ENCODE measurements at regions not wholly inside any gene's neighbourhood (a gene's known extent, or its start where the extent isn't known, plus 50 kb on each side); places are given as distances from the start of the nearest gene placed in this dataset.
"Not testable (repeated sequence)": the region's sequence is repeated elsewhere in the genome, so short reads cannot be mapped to it uniquely, and the experiment has no call there.

DNA sequence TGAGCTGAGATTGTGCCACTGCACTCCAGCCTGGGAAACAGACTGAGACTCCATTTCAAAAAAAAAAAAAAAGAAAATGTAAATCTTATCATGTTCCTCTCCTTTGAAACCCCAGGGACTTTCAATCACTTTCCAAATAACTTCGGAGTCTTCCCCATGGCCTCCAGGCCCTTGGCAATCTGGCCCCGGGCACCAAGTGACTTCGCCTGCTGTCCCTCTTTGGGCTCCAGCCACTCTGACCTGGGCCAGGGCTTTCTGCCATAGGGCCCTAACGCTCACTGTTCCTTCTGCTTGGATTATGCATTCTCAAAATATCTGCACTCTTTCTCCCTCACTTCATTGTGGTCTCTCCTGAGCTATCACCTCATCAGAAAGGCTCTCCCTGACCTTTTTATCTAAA, 260.9 kb downstream of the KLF13 start:
- no peak overlapping the region for H3K27ac Mint-ChIP-seq
- H3K4me3 Mint-ChIP-seq = no peak overlapping the region
- H3K9me3 Mint-ChIP-seq = peaks cover 4% of the 10 kb centered on the region
- DNase-seq (ENCODE audit: low spot score) = no peak
- H3K27me3 Mint-ChIP-seq (ENCODE audit: low read depth) = no peaks in the 10 kb centered on the region
- no peaks in the 10 kb centered on the region for H3K36me3 Mint-ChIP-seq (ENCODE audit: low read depth)
- H3K4me1 Mint-ChIP-seq (ENCODE audit: low read depth) = no peaks in the 10 kb centered on the region

DNA sequence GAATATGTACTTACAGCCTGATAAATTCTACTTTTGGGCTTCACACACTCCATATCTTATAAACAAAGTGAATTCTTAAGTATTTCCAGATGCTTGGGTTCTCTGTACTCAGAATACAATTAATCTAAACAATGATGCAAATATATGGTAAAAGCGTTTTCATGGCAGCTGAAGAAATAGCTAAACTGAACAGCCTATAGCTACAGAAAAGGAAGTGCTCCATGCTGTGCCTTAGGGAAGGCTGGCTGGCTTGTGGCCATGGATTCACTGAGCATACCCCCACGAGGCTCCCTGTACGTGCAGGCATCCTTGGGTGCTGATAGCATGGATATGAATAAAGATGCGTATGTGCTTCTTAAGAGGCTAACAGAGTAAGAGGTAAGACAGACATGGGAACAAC, 264.0 kb downstream of the KLF13 start:
- Mint-ChIP-seq H3K27me3 (ENCODE audit: low read depth) (no peaks in the 10 kb centered on the region), H3K27ac (no peak overlapping the region), H3K4me3 (no peak overlapping the region), H3K4me1 (ENCODE audit: low read depth) (no peaks in the 10 kb centered on the region), H3K9me3 (no peaks in the 10 kb centered on the region), H3K36me3 (ENCODE audit: low read depth) (no peaks in the 10 kb centered on the region)
- no peak for DNase-seq (ENCODE audit: low spot score)

DNA sequence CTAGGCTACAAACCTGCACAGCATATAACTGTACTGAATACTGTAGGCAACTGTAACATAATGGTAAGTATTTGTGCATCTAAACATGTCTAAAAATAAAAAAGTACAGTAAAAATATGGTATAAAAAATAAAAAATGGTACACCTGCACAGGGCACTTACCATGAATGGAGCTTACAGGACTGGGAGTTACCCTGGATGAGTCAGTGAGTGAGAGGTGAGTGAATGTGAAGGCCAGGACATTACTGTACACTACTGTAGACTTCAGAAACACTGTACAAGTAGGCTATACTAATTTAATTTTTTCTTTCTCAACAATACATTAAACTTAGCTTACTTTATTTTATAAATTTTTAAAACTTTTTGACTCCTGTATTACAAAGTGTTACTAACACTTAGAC, 265.3 kb downstream of the KLF13 start:
- H3K27me3 Mint-ChIP-seq (ENCODE audit: low read depth) = no peaks in the 10 kb centered on the region
- DNase-seq (ENCODE audit: low spot score) = no peak
- H3K4me3 Mint-ChIP-seq = no peak overlapping the region
- H3K4me1 Mint-ChIP-seq (ENCODE audit: low read depth) = no peaks in the 10 kb centered on the region
- H3K36me3 Mint-ChIP-seq (ENCODE audit: low read depth) = no peaks in the 10 kb centered on the region
- H3K27ac Mint-ChIP-seq = no peak overlapping the region
- no peaks in the 10 kb centered on the region for H3K9me3 Mint-ChIP-seq

DNA sequence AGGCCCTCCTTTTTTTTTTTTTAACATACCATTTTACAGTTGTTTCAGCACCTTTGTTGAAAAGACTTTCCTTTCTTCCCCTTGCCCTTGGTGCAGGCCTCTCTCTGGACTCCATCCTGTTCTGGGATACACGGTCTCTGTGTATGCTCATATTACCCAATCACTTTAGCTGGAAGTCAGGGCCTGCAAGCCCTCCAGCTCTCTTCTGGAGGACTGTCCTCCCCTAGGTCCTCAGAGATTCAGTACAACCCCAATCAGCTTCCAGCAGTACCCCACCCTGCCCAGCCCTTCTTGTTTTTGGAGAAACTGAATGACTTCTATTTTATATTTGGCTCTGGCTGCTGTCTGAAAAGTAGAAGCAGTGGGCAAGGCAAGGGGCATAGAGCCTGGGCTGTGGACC, 270.8 kb downstream of the KLF13 start:
- Mint-ChIP-seq H3K4me3 (no peak overlapping the region), H3K27me3 (ENCODE audit: low read depth) (peaks cover 8% of the 10 kb centered on the region), H3K27ac (no peak overlapping the region), H3K36me3 (ENCODE audit: low read depth) (no peaks in the 10 kb centered on the region), H3K4me1 (ENCODE audit: low read depth) (no peaks in the 10 kb centered on the region), H3K9me3 (no peaks in the 10 kb centered on the region)
- DNase-seq (ENCODE audit: low spot score) = no peak

DNA sequence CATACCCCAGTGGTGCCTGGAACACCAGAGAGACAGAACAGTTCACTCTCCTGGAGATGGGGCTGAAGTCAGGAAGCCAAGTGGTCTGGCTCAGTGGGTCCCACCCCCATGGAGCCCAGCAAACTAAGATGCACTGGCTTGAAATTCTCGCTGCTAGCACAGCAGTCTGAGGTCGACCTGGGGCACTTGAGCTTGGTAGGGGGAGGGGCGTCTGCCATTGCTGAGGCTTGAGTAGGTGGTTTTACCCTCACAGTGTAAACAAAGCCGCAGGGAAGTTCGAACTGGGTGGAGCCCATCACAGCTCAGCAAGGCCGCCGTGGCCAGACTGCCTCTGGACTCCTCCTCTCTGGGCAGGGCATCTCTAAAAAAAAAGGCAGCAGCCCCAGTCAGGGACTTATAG, 272.0 kb downstream of the KLF13 start:
- Mint-ChIP-seq H3K4me3 (no peak overlapping the region), H3K36me3 (ENCODE audit: low read depth) (no peaks in the 10 kb centered on the region), H3K27me3 (ENCODE audit: low read depth) (peaks cover 8% of the 10 kb centered on the region), H3K4me1 (ENCODE audit: low read depth) (no peaks in the 10 kb centered on the region), H3K9me3 (no peaks in the 10 kb centered on the region), H3K27ac (no peak overlapping the region)
- no peak for DNase-seq (ENCODE audit: low spot score)

DNA sequence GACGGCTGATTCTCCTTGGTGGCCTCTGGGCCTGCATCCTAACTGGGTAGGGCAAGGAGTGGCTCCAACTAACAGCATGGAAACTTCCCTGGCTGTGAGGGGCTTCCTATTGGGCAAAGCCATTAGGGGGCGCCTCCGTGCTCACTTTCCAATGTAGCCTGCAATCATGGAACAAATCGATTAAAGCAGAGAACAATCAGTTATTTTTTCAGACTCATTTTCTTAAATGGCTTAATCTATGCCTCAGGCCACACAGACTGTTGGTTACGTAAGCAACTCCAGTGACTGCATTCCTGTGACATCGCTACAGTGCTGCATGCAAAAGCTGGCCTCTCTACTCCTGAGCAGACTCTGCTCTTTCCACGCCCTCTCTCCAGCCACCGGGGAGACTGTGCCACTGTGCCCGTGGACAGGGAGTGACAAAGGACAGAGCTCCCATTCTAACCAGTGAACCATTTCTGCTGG, 278.9 kb downstream of the KLF13 start:
- no peaks in the 10 kb centered on the region for H3K9me3 Mint-ChIP-seq
- H3K36me3 Mint-ChIP-seq (ENCODE audit: low read depth) = no peaks in the 10 kb centered on the region
- no peak overlapping the region for H3K4me3 Mint-ChIP-seq
- DNase-seq (ENCODE audit: low spot score) = no peak
- peaks cover 6% of the 10 kb centered on the region for H3K27me3 Mint-ChIP-seq (ENCODE audit: low read depth)
- no peak overlapping the region for H3K27ac Mint-ChIP-seq
- no peaks in the 10 kb centered on the region for H3K4me1 Mint-ChIP-seq (ENCODE audit: low read depth)

DNA sequence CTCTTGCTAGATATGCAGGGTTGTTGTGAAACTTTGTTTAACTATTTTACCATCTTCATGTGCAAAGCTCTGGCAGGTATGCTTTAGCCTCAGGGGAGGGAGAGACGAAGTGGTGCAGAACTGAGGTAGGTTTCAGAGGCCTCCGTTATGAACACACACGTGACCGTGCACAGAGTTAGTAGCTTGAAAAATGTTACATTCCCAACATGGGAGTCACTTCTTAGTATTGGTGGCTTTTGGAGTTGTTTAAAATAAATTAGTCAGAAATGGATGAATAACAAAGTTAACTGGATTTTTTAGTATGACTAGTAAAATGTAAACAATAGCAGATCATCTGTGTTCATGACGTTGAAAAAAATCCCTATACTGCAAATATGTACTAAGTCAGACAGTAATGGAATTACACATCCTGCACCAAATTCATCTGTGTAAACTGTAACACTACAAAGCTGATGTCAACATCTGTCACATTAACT, 279.6 kb downstream of the KLF13 start:
- H3K4me3 Mint-ChIP-seq = no peak overlapping the region
- DNase-seq (ENCODE audit: low spot score) = no peak

DNA sequence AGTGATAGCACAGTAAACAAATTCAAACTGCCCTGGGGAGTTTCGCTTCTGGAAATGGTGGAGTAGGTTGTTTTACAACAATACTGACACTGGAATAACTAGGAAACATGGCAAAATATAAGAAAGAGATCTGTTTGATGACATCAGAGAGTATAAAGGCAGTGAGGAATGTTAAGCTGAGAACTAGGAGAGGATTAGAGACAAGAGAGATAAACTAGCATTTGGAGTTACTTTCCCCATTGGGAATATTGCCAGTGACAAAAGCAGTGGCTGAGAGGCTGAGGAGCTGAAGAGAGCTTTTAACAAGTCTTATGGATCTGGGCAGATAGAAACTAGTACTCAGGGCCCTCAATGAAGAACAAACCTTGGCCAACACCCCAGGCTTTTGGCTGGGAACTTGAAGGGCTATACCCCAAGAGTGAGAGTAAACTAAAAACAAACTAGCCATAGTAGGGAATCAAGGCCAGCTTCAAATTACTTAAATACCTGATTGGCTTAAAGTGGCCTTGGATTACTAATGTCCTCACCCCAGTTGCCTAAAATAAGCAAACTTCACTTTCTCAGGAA, 280.4 kb downstream of the KLF13 start:
- no peaks in the 10 kb centered on the region for H3K36me3 Mint-ChIP-seq (ENCODE audit: low read depth)
- no peak overlapping the region for H3K27ac Mint-ChIP-seq
- no peak for DNase-seq (ENCODE audit: low spot score)
- no peaks in the 10 kb centered on the region for H3K4me1 Mint-ChIP-seq (ENCODE audit: low read depth)
- no peak overlapping the region for H3K4me3 Mint-ChIP-seq
- H3K27me3 Mint-ChIP-seq (ENCODE audit: low read depth) = peaks cover 8% of the 10 kb centered on the region
- H3K9me3 Mint-ChIP-seq = no peaks in the 10 kb centered on the region

More for the DNA sequence above, 279.6 kb downstream of the KLF13 start:
- H3K27ac Mint-ChIP-seq = no peak overlapping the region
- H3K36me3 Mint-ChIP-seq (ENCODE audit: low read depth) = no peaks in the 10 kb centered on the region
- no peaks in the 10 kb centered on the region for H3K9me3 Mint-ChIP-seq
- H3K4me1 Mint-ChIP-seq (ENCODE audit: low read depth) = no peaks in the 10 kb centered on the region
- H3K27me3 Mint-ChIP-seq (ENCODE audit: low read depth) = peaks cover 8% of the 10 kb centered on the region

DNA sequence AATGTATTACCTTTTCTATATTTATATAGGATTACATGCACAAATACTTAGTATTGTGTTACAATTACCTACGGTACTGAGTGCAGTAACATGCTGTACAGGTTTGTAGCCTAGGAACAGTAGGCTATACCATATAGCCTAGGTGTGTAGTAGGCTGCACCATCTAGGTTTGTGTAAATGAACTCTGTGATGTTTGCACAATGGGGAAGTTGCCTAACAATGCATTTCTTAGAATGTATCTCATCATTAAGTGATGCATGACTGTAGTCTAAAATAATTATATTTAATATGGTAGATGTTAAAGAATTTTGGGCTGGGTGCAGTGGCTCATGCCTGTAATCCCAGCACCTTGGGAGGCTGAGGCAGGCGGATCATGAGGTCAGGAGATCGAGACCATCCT, 281.0 kb downstream of the KLF13 start:
- DNase-seq (ENCODE audit: low spot score) = no peak
- Mint-ChIP-seq H3K27ac (no peak overlapping the region), H3K27me3 (ENCODE audit: low read depth) (peaks cover 8% of the 10 kb centered on the region), H3K4me3 (no peak overlapping the region), H3K9me3 (no peaks in the 10 kb centered on the region), H3K36me3 (ENCODE audit: low read depth) (no peaks in the 10 kb centered on the region), H3K4me1 (ENCODE audit: low read depth) (no peaks in the 10 kb centered on the region)

DNA sequence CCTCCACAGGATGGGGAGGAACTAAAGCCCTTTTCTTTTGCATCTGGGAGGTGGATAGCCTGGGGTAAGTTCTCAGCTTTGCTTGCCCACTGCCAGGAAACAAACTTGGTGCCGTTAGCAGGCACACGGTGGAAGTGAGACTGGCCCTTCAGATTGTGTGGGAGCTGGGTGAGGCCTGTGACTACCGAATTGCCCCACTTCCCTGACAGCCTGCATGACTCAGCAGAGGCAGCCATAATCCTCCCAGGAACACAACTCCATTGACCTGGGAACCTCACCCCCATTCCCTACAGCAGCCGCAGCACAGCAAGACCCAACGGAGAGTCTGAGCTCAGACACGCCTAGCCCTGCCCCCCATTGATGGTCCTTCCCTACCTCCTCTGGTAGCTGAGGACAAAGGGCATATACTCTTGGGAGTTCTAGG, 282.6 kb downstream of the KLF13 start:
- H3K4me1 Mint-ChIP-seq (ENCODE audit: low read depth) = no peaks in the 10 kb centered on the region
- no peaks in the 10 kb centered on the region for H3K36me3 Mint-ChIP-seq (ENCODE audit: low read depth)
- no peak overlapping the region for H3K4me3 Mint-ChIP-seq
- DNase-seq (ENCODE audit: low spot score) = no peak
- no peaks in the 10 kb centered on the region for H3K9me3 Mint-ChIP-seq
- no peak overlapping the region for H3K27ac Mint-ChIP-seq
- peaks cover 11% of the 10 kb centered on the region for H3K27me3 Mint-ChIP-seq (ENCODE audit: low read depth)

DNA sequence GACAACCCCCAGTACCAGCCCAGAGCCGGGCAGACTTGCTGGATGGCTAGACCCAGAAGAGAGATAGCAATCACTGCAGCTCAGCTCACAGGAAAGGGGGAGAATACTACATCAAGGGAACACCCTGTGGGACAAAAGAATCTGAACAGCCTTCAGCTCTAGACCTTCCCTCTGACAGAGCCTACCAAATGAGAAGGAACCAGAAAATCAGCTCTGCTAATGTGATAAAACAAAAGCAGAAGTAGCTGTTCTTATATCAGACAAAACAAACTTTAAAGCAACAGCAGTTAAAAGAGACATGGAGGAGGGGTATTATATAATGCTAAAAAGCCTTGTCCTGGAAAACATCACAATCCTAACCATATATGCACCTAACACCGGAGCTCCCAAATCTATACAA, 283.3 kb downstream of the KLF13 start:
- Mint-ChIP-seq H3K27ac (no peak overlapping the region), H3K27me3 (ENCODE audit: low read depth) (peaks cover 11% of the 10 kb centered on the region), H3K36me3 (ENCODE audit: low read depth) (no peaks in the 10 kb centered on the region), H3K4me1 (ENCODE audit: low read depth) (no peaks in the 10 kb centered on the region), H3K4me3 (no peak overlapping the region), H3K9me3 (no peaks in the 10 kb centered on the region)
- no peak for DNase-seq (ENCODE audit: low spot score)

DNA sequence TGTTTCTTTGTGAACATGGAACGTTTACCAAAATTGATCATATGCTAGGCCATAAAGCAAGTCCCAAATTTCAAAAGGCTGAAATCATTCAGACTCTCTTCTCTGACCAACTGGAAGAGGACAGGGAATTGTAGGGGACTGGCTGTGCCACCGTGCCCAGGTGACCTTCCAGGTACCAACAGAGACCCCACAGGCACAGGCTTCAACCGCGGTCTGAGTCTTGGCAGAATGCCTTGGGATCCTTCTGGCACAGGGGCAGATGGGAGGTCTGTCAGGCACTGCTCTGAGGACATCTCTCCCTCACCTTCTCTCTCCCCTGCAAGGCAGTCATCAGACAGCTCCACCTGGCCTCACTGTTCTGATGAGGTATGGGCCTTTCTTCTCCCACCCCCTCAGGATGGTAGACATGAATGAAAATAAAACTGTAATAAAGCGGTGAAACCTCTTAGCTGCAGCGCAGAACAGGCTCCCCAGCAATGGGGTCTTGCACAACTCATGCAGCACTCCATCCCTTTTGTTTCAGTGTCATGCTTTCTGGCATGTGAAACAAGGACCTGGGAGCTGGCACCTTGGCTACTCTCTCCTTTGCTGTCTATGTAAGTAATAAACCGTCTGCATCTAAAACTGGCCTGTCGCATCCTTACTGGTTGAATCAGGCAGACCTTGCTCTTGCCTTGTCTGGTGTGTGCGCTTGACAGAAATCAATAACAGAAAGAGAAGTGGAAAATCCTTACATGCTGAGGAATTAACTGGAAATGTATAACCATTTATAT, 289.2 kb downstream of the KLF13 start:
- no peaks in the 10 kb centered on the region for H3K36me3 Mint-ChIP-seq (ENCODE audit: low read depth)
- no peaks in the 10 kb centered on the region for H3K4me1 Mint-ChIP-seq (ENCODE audit: low read depth)
- no peak overlapping the region for H3K27ac Mint-ChIP-seq
- DNase-seq (ENCODE audit: low spot score) = no peak
- H3K9me3 Mint-ChIP-seq = no peaks in the 10 kb centered on the region
- H3K4me3 Mint-ChIP-seq = no peak overlapping the region
- peaks cover 10% of the 10 kb centered on the region for H3K27me3 Mint-ChIP-seq (ENCODE audit: low read depth)

DNA sequence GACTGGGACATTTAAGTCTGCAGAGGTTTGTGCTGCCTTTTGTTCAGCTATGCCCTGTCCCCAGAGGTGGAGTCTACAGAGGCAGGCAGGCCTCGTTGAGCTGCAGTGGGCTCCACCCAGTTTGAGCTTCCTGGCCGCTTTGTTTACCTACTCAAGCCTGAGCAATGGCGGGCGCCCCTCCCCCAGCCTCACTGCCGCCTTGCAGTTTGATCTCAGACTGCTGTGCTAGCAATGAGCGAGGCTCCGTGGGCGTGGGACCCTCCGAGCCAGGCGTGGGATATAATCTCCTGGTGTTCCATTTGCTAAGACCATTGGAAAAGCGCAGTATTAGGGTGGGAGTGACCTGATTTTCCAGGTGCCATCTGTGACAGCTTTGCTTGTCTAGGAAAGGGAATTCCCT, 296.7 kb downstream of the KLF13 start:
- DNase-seq (ENCODE audit: low spot score); H3K4me3 Mint-ChIP-seq; H3K27ac Mint-ChIP-seq; H3K27me3 Mint-ChIP-seq (ENCODE audit: low read depth); H3K9me3 Mint-ChIP-seq; H3K36me3 Mint-ChIP-seq (ENCODE audit: low read depth); H3K4me1 Mint-ChIP-seq (ENCODE audit: low read depth): not testable (repeated sequence)

DNA sequence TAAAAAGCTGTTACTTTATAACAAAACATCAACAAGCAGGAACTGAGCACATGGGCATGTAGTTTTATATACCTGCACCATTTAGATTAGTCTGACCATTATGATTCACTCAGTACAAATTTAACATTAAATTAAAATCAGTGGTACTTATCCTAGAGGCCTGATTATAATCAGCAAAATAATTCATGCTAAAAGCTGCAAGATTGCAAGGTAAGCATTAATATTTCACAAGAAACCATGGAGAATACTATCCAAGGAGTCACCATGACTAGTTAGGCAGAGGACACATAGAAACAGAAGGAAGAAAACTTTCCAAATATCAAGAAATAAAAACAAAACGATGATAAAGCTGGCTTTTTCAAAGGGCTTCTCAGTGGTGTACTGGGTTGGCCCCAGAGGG, 297.5 kb downstream of the KLF13 start:
- not testable (repeated sequence) for H3K27me3 Mint-ChIP-seq (ENCODE audit: low read depth); H3K4me3 Mint-ChIP-seq; H3K36me3 Mint-ChIP-seq (ENCODE audit: low read depth); H3K27ac Mint-ChIP-seq; DNase-seq (ENCODE audit: low spot score); H3K4me1 Mint-ChIP-seq (ENCODE audit: low read depth); H3K9me3 Mint-ChIP-seq

DNA sequence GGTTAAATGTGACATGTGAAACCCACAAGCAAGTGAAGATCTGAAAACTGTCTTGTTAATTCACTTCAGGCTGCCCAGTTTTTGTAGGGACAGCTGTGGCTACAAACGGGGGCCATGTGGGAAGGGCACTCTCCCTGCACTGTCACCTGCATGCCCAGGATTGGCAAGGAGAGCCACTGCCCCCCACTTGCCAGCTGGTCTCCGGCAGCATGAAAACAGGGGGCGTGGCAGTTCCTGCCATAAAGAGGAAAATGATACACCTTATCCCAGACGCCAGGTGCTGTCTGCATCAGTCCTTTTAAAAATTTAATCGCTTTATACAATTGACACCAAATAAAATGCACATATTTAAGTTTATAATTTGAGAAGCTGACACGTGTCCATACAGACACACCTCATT, 309.1 kb downstream of the KLF13 start:
- H3K4me1 Mint-ChIP-seq (ENCODE audit: low read depth); DNase-seq (ENCODE audit: low spot score); H3K4me3 Mint-ChIP-seq; H3K36me3 Mint-ChIP-seq (ENCODE audit: low read depth); H3K27ac Mint-ChIP-seq; H3K9me3 Mint-ChIP-seq: not testable (repeated sequence)
- peaks cover 12% of the 10 kb centered on the region for H3K27me3 Mint-ChIP-seq (ENCODE audit: low read depth)

Measured in T-helper 2 cell treated with Interferon-gamma antibody and Interleukin-4, amounts not matched to agents 5 μg/mL and 100 μg/mL, for 36 hours (primary cell).